MCF 10A (cell line): ENCODE measurements at regions not wholly inside any gene's neighbourhood (a gene's known extent, or its start where the extent isn't known, plus 50 kb on each side); places are given as distances from the start of the nearest gene placed in this dataset.

Experiments used
- BruUV-seq: library from RNA; stranded (reverse); fragments of 400-500 nt; replicated peaks from 2 replicates; lab custom pipeline; 2021; lab: Mats Ljungman, UMichigan
- CTCF ChIA-PET: fragments of 300-600 bp; sonication (Branson Sonifier 250); formaldehyde crosslinking; extraction: SDS; loops from one replicate; lab custom pipeline; 2021; ENCODE audit warnings: antibody characterized with exemption, inconsistent platforms; lab: Yijun Ruan, JAX
- POLR2A ChIA-PET: fragments of 300-600, 350-650 bp; sonication (Branson Sonifier 250); formaldehyde crosslinking; extraction: SDS; loops from one replicate; lab custom pipeline; 2020; ENCODE audit warnings: antibody characterized with exemption, inconsistent platforms; lab: Yijun Ruan, JAX
- DNase-seq: peaks from one replicate; pipeline ENCODE4 v3.0.0-alpha.2; 2018; ENCODE audit not compliant: unreplicated experiment
- H3K27ac Mint-ChIP-seq: one replicate; pipeline ENCODE4 v1.8.0; 2022; ENCODE audit warnings: mild to moderate bottlenecking, low read depth, mixed read lengths; ENCODE audit not compliant: unreplicated experiment
- H3K27me3 Mint-ChIP-seq: one replicate; pipeline ENCODE4 v1.8.0; 2022; ENCODE audit warnings: mixed read lengths; ENCODE audit not compliant: insufficient read depth, unreplicated experiment
- H3K36me3 Mint-ChIP-seq: one replicate; pipeline ENCODE4 v1.8.0; 2022; ENCODE audit warnings: mild to moderate bottlenecking, moderate library complexity, mixed read lengths; ENCODE audit not compliant: insufficient read depth, unreplicated experiment
- H3K4me1 Mint-ChIP-seq: one replicate; pipeline ENCODE4 v1.8.0; 2022; ENCODE audit warnings: mixed read lengths; ENCODE audit not compliant: insufficient read depth, unreplicated experiment
- H3K4me3 Mint-ChIP-seq: one replicate; pipeline ENCODE4 v1.8.0; 2022; ENCODE audit warnings: mild to moderate bottlenecking, moderate library complexity, mixed read lengths; ENCODE audit not compliant: unreplicated experiment
- H3K9me3 Mint-ChIP-seq: one replicate; pipeline ENCODE4 v1.8.0; 2022; ENCODE audit warnings: mixed read lengths; ENCODE audit not compliant: unreplicated experiment
- CTCF ChIP-seq: fragments of 200-600 bp; IDR thresholded peaks from one replicate; pipeline ENCODE4 v1.8.0; 2022; ENCODE audit warnings: antibody characterized with exemption, mild to moderate bottlenecking; ENCODE audit not compliant: unreplicated experiment
- intact Hi-C: fragments of 100-400 bp; cut with micrococcal nuclease; formaldehyde crosslinking; loops from 2 replicates; pipeline ENCODE4 v1.14.1; 2022

- peaks cover 38% of the 10 kb centered on the region for H3K9me3 Mint-ChIP-seq
- ChIA-PET CTCF (no interaction called here), POLR2A (no interaction called here)
- no peak overlapping the region for H3K4me3 Mint-ChIP-seq
- no peak for TF ChIP-seq CTCF
- H3K27me3 Mint-ChIP-seq, result no peaks in the 10 kb centered on the region
- H3K36me3 Mint-ChIP-seq, result no peaks in the 10 kb centered on the region
- BruUV-seq, result no TSS peak
- intact Hi-C loops, result no loop called here
- no peaks in the 10 kb centered on the region for H3K4me1 Mint-ChIP-seq
- H3K27ac Mint-ChIP-seq, result no peak overlapping the region
- no peak for DNase-seq
Measured at GRCh38 chr2:8398040-8398668, 283.7 kb upstream of the ID2 start.

- POLR2A ChIA-PET, result no interaction called here
Measured at GRCh38 chr2:8399731-8400130, 282.1 kb upstream of the ID2 start.

GRCh38 chr2:8400196-8400595, 281.7 kb upstream of the ID2 start:
- BruUV-seq, result no TSS peak
- ChIA-PET CTCF (no interaction called here), POLR2A (no interaction called here)
- TF ChIP-seq CTCF, result no peak
- intact Hi-C loops, result no loop called here
- Mint-ChIP-seq H3K4me1 (no peaks in the 10 kb centered on the region), H3K36me3 (no peaks in the 10 kb centered on the region), H3K27me3 (no peaks in the 10 kb centered on the region), H3K9me3 (peaks cover 49% of the 10 kb centered on the region), H3K4me3 (no peak overlapping the region), H3K27ac (no peak overlapping the region)
- no peak for DNase-seq

More at GRCh38 chr2:8399731-8400130, 282.1 kb upstream of the ID2 start:
- intact Hi-C loops, result no loop called here
- Mint-ChIP-seq H3K4me1 (no peaks in the 10 kb centered on the region), H3K27ac (no peak overlapping the region), H3K4me3 (no peak overlapping the region), H3K27me3 (no peaks in the 10 kb centered on the region), H3K36me3 (no peaks in the 10 kb centered on the region), H3K9me3 (peaks cover 51% of the 10 kb centered on the region)
- no peak for TF ChIP-seq CTCF
- no TSS peak for BruUV-seq
- CTCF ChIA-PET, result no interaction called here
- no peak for DNase-seq

GRCh38 chr2:8402222-8402621, 279.6 kb upstream of the ID2 start:
- DNase-seq, result peak; percentile 28
- ChIA-PET CTCF (no interaction called here), POLR2A (no interaction called here)
- H3K27ac Mint-ChIP-seq, result no peak overlapping the region
- H3K4me3 Mint-ChIP-seq, result no peak overlapping the region
- no peak for TF ChIP-seq CTCF
- no peaks in the 10 kb centered on the region for H3K27me3 Mint-ChIP-seq
- intact Hi-C loops, result no loop called here
- no TSS peak for BruUV-seq
- no peaks in the 10 kb centered on the region for H3K4me1 Mint-ChIP-seq
- H3K9me3 Mint-ChIP-seq, result peaks cover 40% of the 10 kb centered on the region
- H3K36me3 Mint-ChIP-seq, result no peaks in the 10 kb centered on the region
